Amniotic epithelial cell (primary cell): ENCODE measurements at regions not wholly inside any gene's neighbourhood (a gene's known extent, or its start where the extent isn't known, plus 50 kb on each side); places are given as distances from the start of the nearest gene placed in this dataset.

ENCODE experiments used
- DNase-seq: peaks from one replicate; pipeline ENCODE4 v3.0.0-alpha.2; 2010; ENCODE audit warnings: low read depth

DNA sequence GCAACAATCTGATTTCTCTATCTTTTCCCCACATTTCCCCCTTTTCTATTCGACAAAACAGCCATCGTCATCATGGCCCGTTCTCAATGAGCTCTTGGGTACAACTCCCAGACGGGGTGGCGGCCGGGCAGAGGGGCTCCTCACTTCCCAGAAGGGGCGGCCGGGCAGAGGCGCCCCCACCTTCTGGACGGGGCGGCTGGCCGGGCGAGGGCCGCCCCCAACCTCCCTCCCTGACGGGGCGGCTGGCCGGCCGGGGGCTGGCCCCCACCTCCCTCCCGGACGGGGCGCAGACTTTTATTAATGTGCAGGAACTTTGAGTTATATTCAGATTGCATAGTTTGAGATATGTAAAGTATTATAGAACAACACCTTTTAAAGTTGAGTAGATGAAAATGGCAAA, 64.4 kb upstream of the HPGD start:
- DNase-seq = no peak

DNA sequence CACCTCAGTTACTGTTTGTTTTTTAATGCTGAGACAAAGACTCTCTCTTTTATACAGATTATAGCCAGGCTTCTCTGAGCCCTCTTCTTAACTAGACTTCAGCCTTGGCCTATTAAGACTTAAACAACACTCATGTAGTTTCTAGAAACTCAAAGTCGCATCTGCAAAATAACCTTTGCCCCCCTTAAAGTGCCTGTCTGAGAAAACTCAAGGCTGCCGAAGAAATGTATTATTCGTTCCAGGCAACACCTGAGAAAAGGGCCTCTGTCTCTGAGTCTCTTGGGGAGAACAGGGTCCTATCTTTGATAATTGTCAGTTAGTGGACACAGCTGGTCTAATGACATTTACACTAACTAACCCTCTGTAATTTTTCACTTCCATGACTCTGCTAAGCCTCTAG, 60.8 kb upstream of the HPGD start:
- DNase-seq = no peak

DNA sequence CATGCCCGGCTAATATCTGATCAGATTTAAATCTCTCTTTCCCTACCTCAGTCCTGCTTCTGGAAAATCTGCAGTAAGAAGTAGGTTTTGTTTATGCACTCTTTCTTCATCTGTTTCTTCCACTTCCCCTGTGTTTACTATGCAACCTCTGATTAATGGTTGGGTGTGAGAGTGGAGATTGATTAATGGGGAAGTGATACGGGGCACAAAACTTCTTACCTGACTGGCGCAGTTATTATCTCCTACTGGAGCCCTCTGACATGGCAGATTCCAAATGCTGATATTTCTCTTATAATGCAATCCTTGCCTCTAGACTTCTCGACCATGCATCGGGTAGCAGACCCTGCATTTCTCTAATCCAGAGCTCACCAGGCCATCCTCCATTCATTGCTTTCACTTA, 60.2 kb upstream of the HPGD start:
- DNase-seq = no peak

GRCh38 chr4:174581901-174582300, 59.6 kb upstream of the HPGD start:
- DNase-seq = no peak

GRCh38 chr4:174580597-174580996, 58.3 kb upstream of the HPGD start:
- DNase-seq = peak; percentile 67

GRCh38 chr4:174579421-174579820, 57.1 kb upstream of the HPGD start:
- no peak for DNase-seq

DNA sequence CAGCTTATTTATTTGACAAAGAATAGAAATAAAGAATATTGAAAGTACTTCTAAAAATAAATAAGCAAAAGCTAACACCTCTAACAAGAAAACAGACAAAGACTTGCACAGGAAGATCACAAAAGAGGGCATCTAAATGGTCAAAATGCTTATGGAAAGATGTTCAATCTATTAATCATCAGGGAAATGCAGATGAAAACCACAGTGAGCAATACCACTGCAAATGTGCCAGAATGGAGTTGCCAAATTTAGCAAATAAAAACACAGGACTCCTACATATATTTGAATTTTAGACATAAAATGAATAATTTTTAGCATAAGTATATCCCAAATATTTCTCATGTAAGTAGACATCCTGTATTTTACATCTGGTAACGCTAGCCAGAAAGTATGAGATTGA, 56.1 kb upstream of the HPGD start:
- peak; percentile 32 for DNase-seq

GRCh38 chr4:174575436-174575835, 53.1 kb upstream of the HPGD start:
- no peak for DNase-seq
